ENCODE measurements at regions not wholly inside any gene's neighbourhood (a gene's known extent, or its start where the extent isn't known, plus 50 kb on each side); places are given as distances from the start of the nearest gene placed in this dataset.
"Not testable (repeated sequence)": the region's sequence is repeated elsewhere in the genome, so short reads cannot be mapped to it uniquely, and the experiment has no call there.

DNA sequence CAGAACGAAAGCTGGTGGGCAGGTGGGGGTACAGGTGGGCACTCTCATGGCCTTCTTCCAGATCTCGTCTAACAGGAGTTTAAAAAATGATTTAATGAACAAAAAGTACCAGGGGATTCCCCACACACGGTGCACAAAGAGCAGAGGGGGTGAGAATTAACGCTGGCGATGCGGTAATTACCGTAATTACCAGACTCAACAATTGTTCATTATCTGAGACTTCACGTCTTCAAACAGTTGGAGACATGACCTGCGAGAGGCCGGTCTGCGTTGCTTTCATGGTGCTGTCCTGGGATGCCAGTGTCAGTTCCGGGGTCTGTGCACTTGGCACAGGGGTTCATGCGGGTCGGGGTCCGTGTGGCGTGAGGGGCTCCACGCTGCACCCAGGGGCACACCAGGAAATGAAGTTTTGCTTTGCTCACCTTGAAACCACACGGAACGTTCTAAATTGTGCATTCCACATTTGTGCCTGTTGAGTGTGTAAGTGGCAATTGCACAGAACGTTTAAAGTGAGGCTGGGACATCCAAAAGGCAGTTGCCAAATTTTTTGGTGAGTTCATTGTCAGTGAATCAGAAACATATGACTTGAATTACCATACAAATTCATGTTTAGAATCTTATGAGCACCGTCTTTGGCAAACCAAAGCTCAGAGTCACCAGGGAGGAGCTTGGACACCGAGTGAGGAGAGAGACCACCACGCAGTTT, 256.4 kb upstream of the IRX1 start:
- DNase-seq = no peak

DNA sequence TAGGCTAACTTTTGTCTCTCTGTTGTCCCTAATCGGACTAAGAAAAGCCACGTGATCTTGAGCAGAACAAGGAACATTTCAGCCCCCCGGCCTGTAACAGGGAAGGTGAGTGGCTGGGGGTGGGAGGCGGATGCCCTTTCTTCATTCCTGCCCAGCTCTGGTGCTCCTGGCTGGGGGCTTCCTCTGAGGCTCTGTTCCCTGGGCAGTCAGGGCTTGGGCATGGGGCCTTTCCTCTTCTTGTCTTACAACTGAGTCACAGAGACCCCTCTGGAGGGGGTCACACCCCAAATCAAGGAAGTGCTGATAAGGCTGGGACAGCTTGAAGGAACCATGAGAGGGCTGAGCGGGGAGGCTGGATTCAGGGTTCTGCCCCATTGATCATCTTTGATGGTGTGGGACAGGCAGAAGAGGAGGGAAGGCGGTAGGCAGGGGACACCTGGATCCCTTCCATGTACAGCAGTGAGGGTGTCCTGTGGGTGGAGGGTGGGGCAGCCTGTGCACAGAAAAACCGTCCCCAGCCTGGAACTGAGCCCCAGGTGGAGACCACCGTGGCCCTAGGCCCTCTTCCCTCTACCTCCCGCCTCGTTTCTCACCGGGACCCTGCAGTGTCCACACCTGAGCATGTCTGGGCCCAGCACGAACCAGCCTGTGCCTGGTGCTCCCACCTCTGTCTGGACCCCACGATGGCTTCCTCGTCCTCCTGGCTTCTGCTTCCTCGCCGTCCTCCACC, 257.7 kb upstream of the IRX1 start:
- DNase-seq = no peak

GRCh38 chr5:3336666-3337065, 259.0 kb upstream of the IRX1 start:
- no peak for DNase-seq

DNA sequence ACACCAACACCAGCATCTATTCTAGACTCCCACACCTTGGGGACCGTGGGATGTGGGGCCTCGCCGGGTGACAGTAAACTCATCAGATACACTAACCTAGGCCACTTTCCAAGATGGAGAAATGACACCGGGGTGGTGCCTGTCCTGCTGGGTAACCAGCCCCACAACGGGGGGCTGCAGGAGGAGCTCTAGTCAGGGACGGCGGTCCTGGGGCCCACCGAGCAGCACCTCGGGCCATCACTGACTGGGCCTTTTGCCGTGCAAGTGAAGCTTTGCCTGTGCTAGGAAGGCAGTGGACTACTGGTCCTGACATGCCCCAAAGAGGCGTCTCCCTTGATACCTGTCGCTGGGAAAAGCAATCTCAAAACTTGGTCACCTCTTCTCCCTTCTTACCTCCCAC, 260.3 kb upstream of the IRX1 start:
- no peak for DNase-seq

DNA sequence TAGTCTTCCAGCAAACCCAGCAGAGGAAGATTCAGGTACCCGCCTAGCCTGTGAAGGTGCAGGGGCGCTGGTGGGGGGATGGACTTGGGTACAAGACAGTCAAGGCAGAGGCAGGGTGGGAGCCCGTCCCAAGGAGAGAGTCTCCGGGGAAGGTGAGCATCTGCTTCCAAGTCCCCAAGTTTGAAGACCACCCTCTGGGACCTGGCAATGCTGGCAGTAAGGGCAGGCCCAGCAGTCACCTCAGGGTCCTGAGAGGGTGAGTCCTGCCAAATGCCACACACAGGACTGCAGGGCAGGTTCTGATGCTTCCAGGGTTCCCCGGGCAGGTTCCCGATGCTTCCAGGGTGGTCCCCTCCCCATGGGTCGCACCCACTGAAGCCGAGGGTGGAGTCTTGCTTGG, 261.8 kb upstream of the IRX1 start:
- no peak for DNase-seq

GRCh38 chr5:3333105-3333504, 262.5 kb upstream of the IRX1 start:
- no peak for DNase-seq

- no peak for DNase-seq
These were observed 263.8 kb upstream of the IRX1 start for GRCh38 chr5:3331819-3332218.

GRCh38 chr5:3330442-3330841, 265.2 kb upstream of the IRX1 start:
- DNase-seq = no peak

DNA sequence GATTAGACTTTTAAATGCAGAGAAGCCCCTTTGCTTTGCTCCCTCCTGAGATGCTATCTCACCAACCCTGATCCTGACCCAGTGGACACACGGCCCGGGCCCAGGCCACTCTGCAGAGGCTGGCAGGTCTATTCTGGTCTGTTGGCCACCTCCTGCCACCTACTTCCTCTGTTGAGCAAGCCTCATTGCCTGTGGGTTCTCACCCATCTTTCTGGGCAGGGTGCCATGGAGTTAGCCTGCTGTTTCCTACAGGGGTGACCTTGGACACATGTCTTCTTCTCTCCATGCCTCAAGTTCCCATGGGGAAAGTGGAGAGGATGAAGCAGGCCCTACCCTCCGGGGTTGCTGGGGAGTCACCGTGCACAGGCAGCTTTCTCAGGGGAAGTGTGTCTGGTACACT, 266.2 kb upstream of the IRX1 start:
- DNase-seq = no peak

GRCh38 chr5:3326841-3327232, 268.8 kb upstream of the IRX1 start:
- no peak for DNase-seq

DNA sequence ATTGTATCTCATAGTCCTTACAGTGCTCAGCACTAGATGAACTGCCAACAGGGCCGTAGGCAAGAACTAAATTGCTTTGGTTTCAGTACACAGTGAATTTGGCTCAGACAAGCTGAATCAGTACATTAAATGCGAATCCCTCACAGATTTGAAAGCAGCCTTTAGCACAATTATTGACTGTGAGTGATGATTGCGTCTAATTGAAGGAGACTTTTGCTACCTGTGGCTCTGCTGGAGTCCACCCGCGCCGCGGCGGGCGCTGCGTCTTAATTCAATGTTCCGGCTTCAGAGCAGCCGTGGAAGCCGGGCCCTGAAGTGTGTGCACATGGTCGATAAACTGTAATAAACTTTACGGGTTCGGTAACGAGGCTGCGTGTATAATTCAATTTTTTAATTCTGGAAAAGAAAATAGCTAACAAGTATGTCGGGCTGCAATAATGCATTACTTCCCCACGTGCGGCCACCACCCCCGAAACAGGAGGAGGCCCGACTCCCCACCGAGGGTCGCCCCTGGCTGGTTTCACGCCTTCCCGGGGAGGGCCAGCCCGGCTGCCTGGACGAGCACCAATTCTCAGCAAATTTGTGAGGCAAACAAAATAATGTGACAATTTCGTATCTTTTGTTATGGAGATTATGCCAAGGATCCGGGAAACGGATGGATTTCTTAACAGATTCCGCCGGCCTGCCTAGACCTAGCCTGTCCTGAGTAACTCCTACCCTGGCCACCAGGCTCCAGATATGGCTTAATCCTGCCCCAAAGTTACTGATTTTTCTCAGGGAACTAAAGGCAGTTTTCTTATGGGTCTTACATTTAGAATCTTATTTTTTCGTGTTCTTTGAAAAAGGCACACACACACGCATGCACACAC, 269.4 kb upstream of the IRX1 start:
- no peak for DNase-seq

- DNase-seq = peak; percentile 44
These were observed 270.2 kb upstream of the IRX1 start for GRCh38 chr5:3325201-3325971.

DNA sequence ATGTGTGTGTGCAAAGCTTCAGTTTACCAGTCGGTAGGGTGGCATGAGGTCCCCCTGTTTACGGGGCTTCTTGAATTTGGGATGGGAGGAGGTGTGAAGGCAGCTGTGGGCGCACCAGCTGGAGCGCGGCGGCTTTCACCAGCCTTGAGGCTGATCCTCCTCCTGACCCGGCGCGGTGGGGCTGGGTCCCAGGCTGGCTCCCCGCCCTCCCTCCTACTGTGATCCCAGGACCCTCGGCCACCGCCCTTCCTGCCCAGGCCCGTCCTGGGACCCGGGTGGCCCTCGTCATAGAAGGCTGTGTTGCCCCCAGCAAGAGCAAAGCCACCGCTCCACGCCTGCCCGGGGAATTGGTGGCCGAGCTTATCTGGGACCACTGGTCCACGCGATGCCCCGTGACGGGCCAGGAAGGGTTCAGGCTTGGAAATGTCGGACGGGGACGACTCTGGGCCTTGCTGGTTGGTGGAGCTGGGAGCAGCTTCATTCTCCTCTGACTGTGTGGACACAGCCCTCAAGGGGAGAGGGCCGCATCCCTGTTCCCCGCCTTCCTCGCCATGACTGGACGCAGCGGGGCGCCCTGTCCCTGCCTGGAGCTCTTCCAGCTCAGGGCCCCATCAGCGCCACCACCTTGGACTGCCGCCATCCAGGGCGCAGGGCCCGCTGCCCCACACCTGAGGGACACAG, 271.1 kb upstream of the IRX1 start:
- no peak for DNase-seq

- DNase-seq = not testable (repeated sequence)
These were observed 271.7 kb upstream of the IRX1 start for GRCh38 chr5:3323966-3324365.

DNA sequence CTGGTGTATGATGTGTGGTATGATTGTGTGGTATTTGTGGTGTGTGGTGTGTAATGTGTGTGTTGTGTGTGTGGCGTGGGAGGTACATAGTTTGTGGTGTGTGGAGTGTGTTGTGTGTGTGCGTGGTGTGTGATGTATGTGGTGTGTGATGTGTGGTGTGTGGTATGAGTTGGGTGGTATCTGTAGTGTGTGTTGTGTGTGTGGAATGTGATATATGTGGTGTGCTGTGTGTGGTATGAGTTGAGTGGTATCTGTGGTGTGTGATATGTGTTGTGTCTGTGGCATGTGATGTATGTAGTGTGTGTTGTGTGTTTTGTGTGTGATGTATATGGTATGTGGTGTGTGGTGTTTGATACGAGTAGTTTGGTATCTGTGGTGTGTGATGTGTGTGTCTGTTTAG, 272.5 kb upstream of the IRX1 start:
- no peak for DNase-seq

- DNase-seq = no peak
These were observed 273.0 kb upstream of the IRX1 start for GRCh38 chr5:3322642-3323041.

DNA sequence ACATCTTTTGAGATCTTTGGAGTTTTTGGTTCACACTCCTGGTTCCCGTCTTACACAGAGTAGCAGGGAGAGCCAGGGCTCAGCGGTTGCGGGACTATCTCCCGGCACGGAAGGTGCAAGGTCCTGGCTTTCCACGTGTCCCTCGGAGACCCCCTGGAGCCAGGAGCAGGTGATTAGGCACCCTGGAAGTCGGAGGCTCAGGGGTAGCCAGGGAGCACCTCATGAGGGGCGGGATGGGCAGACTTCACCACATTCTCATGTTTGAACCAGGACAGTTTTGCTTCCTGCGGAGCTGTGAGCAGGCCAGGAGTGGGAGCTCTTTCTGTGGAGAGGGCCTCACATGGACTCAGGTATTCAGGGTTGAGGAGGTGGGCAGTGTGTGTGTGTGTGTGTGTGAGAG, 273.7 kb upstream of the IRX1 start:
- no peak for DNase-seq

- DNase-seq = no peak
These were observed 274.4 kb upstream of the IRX1 start for GRCh38 chr5:3321119-3321760.

DNA sequence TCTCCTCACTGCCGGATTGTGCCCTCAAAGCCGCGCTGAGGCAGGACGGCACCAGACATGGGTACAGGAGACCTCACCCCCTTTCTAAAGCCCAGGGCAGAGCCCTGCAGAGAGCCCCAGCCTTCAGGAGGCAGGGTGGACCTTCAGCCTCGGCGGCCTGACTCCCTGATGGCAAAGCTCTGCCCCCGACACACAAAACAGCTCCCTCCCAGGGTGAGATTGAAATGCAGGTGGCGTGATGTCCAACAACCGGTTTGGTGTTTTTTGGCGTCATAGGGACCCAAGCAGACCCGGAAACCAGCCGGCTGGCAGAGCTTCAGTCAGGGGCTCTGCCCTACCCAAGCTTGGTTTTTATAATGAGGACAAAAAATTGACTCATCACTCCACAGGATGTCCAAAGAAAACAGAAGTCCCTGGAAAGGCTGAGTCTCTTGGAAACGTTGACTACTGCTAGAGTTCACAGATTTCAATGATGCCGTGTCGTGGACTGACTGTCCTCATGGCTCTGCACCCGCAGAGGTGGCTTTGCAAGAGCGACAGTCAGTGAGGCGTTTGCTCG, 275.2 kb upstream of the IRX1 start:
- DNase-seq = no peak

- no peak for DNase-seq
These were observed 278.4 kb upstream of the IRX1 start for GRCh38 chr5:3317051-3317795.

GRCh38 chr5:3313569-3313968, 282.1 kb upstream of the IRX1 start:
- DNase-seq = no peak
